GM23338 (cell line): ENCODE measurements at regions not wholly inside any gene's neighbourhood (a gene's known extent, or its start where the extent isn't known, plus 50 kb on each side); places are given as distances from the start of the nearest gene placed in this dataset.

Experiments used
- CREB1 ChIP-seq: fragments of 250-450 bp; sonication (Bioruptor Pico); IDR thresholded peaks from 2 replicates; pipeline ENCODE4 v1.5.0; 2020; ENCODE audit warnings: low read depth, mild to moderate bottlenecking, moderate library complexity
- ZNF331 ChIP-seq: fragments of 250-450 bp; sonication (Bioruptor Pico); IDR thresholded peaks from 2 replicates; pipeline ENCODE4 v1.5.0; 2020; ENCODE audit warnings: low read depth, mild to moderate bottlenecking, moderate library complexity
- TF ChIP-seq, protein P1 (sequence below), 2 experiments: fragments of 200-600 bp in 1 of 2; sonication (generic) in 1 of 2; conservative IDR thresholded peaks; 2 replicates each; pipeline versions ENCODE4 v1.5.1 to v1.6.1; 2016 to 2017; ENCODE audit warnings: antibody characterized with exemption in 2 of 2, low read depth in 2 of 2, mild to moderate bottlenecking in 2 of 2, moderate library complexity in 1 of 2
- TF ChIP-seq, protein P2 (sequence below): IDR thresholded peaks from one replicate; pipeline ENCODE4 v1.6.1; 2018; ENCODE audit warnings: antibody characterized with exemption; ENCODE audit not compliant: unreplicated experiment

DNA sequence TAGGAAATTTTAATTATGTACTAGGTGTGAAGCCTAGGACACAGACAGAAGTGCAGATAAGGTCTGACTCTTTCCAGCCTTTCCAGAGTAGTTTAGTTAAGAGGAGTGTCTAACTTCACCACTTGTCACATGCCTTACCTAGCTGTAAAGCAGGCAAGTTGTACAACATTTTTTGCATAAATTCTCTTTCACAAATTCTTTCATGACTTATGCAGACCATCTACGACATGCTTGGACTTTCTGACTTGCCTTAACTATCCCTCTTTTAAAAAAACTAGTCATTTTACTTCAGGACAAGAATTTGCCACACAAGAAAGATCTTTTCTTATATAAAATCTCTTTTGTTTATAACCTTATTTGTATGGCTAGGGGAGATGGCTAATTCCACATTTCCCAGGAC lies 1273.6 kb upstream of the SLC39A10 start:
- TF ChIP-seq, protein P1, sequence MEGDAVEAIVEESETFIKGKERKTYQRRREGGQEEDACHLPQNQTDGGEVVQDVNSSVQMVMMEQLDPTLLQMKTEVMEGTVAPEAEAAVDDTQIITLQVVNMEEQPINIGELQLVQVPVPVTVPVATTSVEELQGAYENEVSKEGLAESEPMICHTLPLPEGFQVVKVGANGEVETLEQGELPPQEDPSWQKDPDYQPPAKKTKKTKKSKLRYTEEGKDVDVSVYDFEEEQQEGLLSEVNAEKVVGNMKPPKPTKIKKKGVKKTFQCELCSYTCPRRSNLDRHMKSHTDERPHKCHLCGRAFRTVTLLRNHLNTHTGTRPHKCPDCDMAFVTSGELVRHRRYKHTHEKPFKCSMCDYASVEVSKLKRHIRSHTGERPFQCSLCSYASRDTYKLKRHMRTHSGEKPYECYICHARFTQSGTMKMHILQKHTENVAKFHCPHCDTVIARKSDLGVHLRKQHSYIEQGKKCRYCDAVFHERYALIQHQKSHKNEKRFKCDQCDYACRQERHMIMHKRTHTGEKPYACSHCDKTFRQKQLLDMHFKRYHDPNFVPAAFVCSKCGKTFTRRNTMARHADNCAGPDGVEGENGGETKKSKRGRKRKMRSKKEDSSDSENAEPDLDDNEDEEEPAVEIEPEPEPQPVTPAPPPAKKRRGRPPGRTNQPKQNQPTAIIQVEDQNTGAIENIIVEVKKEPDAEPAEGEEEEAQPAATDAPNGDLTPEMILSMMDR (conservative IDR thresholded peaks at IDR 0.05; ENCODE audit: low read depth in 2 of 2) = no peak
- no peak for TF ChIP-seq CREB1 (CRISPR knock-in tag)
- no peak for TF ChIP-seq ZNF331
- TF ChIP-seq, protein P2, sequence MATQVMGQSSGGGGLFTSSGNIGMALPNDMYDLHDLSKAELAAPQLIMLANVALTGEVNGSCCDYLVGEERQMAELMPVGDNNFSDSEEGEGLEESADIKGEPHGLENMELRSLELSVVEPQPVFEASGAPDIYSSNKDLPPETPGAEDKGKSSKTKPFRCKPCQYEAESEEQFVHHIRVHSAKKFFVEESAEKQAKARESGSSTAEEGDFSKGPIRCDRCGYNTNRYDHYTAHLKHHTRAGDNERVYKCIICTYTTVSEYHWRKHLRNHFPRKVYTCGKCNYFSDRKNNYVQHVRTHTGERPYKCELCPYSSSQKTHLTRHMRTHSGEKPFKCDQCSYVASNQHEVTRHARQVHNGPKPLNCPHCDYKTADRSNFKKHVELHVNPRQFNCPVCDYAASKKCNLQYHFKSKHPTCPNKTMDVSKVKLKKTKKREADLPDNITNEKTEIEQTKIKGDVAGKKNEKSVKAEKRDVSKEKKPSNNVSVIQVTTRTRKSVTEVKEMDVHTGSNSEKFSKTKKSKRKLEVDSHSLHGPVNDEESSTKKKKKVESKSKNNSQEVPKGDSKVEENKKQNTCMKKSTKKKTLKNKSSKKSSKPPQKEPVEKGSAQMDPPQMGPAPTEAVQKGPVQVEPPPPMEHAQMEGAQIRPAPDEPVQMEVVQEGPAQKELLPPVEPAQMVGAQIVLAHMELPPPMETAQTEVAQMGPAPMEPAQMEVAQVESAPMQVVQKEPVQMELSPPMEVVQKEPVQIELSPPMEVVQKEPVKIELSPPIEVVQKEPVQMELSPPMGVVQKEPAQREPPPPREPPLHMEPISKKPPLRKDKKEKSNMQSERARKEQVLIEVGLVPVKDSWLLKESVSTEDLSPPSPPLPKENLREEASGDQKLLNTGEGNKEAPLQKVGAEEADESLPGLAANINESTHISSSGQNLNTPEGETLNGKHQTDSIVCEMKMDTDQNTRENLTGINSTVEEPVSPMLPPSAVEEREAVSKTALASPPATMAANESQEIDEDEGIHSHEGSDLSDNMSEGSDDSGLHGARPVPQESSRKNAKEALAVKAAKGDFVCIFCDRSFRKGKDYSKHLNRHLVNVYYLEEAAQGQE = no peak
